ENCODE measurements at regions not wholly inside any gene's neighbourhood (a gene's known extent, or its start where the extent isn't known, plus 50 kb on each side); places are given as distances from the start of the nearest gene placed in this dataset.
"Not testable (repeated sequence)": the region's sequence is repeated elsewhere in the genome, so short reads cannot be mapped to it uniquely, and the experiment has no call there.

DNA sequence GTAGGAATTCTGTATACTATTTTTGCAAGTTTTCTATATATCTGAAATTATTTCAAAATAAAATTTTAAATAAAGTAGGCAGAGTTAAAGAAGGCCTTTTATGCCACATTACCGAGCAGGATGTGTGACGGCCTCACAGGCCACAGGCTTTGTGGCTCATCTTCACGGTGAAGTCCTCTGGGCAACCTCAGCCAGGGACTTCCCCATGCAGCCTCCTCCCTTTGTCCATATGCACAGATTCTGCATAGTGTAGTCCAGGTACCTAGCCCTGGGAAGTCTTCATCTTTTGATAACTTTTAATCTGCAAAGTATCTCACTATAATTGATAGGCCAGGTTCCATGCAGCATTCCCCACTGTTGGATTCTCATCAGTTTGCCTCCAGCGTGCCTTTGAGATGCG, 62.8 kb downstream of the ARHGAP11B start:
- DNase-seq: not testable (repeated sequence)

DNA sequence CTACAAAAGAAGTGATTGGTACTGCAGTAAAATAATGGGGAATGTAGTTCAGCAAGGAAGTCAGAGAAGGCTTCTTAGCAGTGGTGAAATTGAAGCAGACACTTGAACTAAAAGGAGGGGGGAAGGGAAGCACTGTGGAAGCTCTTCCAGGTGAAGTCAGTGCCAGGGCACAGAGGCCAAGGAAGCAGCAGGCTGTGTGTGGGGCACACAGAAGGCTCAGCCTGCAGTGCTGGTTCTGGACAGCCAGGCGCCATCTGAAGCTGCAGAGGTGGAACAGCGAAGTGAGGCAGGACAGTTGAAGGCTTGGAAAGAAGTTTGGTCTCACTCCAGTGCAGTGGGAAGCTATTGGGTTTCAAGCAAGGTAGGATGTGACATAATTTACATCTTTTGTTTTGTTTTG, 64.2 kb downstream of the ARHGAP11B start:
- DNase-seq: not testable (repeated sequence)

DNA sequence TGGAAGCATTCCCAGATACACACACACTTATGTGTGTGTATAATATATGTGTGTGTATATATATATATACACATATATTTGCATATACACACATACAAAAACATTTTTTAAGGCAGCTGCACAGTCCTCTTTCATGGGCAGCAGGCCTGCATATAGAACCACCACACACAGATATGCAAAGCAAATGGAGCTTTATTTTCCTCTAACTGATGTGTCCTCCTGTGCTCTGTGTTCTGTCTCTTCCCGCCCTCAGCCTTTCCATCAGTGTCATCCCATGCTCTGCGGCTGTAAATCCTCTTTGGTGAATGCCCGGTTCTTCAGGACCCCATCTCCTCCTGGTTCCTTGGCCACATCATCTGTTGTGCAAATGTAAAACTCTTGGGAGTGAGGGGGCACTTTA, 69.9 kb downstream of the ARHGAP11B start:
- not testable (repeated sequence) for DNase-seq

DNA sequence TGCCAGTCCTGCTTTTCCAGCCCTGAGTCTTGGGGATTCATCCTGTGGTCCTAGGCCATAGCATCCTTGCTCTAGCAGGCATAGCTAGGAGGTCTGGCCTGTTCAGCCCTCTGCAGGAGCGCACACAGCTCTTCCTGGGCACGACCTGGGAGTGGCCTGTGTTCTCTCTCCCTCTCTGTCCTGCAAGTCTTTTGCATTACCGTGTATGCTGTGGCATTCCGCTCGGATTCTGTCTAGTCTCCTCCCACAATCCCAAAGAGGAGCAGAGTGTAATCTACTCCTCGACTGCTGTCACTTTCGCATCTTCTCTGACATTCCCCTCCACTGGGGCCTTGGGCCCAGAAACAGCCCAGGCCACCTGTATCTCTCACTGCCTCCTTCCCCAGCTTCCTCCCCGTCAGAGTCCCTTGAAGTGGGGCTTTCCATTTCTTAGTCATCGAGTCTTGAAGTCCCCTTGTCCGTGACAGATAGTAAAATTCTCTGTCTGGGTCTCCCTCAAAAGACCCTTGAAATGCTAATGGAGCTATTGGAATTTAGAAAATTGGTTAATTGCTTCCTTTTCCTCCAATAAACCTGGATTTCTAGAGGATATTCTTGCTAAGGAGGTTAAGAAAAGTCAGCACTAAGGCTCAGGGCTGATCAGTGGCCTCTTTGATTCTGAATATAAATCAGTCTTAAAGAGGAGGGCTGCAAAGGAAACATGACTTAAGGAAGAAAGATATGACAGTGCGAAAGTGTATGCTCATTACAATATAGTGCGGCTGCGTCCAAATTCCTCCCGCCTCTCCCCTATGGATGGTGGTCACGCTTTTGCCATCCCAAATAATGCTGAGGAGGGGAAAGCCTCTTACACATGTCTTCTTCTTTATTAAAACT, 70.7 kb downstream of the ARHGAP11B start:
- DNase-seq: not testable (repeated sequence)

DNA sequence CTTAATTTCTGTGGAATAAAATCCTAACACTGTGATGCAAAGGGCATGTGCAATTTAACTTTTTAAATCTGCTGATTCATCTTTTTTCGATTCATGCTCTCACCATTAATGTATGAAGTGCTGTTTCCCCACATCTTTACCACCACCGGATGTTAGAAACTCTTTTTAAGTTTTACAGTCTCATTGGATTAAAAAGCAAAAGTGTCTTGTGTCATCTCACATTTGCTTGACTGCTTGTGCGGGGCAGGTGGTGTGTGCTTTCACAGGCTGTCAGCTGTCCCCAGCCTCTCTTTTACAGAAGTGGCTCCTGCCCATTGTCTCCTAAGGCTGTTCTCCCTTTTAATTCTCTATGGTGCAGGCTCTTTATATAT, 71.4 kb downstream of the ARHGAP11B start:
- DNase-seq: not testable (repeated sequence)

GRCh38 chr15:30700006-30700597, 74.2 kb downstream of the ARHGAP11B start:
- not testable (repeated sequence) for DNase-seq

DNA sequence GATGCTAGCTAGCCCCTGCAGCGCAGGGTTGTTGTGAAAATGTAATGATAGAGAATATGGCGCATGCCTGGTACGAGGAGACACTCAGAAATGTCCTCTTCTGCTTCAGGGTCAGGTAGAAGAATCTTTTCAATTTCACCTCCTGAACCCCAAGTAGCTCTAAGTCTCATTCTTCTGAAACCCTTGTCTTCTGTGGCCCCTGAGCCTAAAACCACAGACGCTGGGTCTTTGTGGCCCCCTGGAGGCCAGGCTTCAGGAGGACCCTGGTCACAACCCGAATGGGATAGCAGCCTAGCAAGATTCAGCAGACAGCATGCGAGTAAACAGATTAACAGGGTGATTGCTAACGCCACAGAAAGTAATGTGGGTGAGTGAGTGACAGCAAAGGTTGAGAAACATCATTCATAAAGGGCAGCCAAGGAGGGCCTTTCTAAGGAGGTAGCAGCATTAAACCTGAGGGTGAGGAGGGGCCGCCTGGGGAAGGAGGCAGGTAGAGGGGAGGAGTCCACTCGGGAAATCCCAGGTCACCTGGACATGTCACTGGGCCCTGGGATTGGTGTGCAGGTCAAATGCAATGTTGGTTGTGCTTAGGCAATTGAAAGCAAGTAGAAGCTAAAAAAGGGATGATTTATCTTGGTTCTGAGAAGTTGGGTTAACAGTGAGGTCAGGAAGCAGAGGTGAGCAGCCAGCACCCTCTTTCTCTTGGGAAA, 82.2 kb downstream of the ARHGAP11B start:
- not testable (repeated sequence) for DNase-seq

DNA sequence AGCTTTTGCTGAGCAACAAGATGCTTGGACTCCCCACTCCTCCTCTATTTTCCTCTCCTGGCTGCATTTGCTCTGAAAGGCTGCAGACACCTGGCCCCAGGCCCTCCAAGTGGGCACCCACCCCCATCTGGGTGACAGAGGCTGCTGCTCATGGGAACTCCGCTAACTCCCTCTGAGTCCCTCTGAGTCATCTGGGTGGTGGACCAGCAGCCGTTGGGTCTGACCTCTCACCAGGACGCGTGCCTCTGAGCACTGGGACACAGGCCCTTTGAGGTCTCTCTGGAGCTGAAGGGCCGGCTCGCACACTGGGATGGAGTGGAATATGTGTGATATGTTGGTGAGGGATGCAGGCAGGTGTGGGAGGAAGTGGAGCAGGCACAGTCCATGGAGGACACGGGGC, 82.9 kb downstream of the ARHGAP11B start:
- DNase-seq: not testable (repeated sequence)

GRCh38 chr15:30718038-30718643, 92.2 kb downstream of the ARHGAP11B start:
- DNase-seq: not testable (repeated sequence)

DNA sequence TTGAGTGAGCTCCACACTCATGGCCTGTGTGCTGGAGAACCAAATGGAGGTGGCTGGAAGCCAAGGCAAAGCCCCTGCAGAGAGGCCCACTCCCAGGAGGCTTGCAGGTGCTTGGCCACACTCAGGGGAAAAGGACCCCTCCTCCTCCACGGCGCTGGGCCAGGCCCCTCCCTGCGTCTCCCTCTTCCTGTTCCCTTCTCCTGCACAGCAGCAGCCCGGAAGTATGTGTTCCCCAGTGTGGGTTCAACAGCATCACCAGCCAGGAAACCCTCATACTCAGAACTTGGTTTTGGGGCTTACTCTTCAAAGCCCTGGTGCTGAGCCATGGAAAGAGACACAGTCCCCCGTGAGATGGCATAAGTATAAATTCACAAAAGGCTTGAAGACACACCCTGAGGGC, 93.4 kb downstream of the ARHGAP11B start:
- DNase-seq: not testable (repeated sequence)

DNA sequence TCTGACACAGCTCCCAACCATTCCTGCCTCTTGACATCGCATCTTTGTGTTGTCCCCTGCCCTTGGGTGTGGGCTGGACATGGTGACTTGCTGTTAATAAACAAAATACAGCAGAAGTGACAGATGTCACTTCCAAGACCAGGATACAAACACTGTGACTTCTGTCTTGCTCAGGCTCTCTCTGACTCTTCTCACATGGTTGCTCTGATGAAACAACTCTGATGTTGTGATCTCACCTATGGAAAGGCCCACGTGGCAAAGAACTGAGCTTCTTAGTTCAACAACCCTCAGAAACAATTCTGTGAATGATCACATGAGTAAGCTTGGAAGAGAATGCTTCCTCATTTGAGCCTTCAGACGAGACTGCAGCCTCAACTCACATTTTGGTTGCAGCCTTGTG, 94.9 kb downstream of the ARHGAP11B start:
- DNase-seq: not testable (repeated sequence)

GRCh38 chr15:30721529-30721928, 95.6 kb downstream of the ARHGAP11B start:
- peak in 2 of 3 donors; percentile 1 to 11 for DNase-seq

- DNase-seq: not testable (repeated sequence)
Measured at GRCh38 chr15:30723540-30724175, 97.7 kb downstream of the ARHGAP11B start.

- not testable (repeated sequence) for DNase-seq
Measured at GRCh38 chr15:30729880-30730590, 104.1 kb downstream of the ARHGAP11B start.

GRCh38 chr15:30730633-30731032, 104.7 kb downstream of the ARHGAP11B start:
- not testable (repeated sequence) for DNase-seq

DNA sequence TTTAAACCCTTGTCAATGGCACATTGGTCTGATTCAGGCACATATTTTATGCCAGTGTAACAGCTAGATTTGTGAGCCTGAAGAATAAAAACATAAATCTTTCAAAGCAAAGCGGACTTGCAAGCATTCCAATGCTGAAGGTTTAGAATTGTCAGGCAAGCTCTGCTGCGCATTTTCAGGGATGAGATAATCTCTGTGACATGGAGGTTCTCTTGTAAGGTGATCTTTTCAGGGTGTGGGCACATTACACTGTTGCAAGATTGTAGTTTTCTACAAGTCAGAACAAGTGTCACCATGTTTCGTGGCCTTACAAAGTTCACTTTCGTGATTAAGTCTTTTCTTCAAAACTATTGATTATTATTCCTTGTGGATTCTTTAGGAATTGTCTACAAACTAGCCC, 106.2 kb downstream of the ARHGAP11B start:
- DNase-seq: not testable (repeated sequence)

DNA sequence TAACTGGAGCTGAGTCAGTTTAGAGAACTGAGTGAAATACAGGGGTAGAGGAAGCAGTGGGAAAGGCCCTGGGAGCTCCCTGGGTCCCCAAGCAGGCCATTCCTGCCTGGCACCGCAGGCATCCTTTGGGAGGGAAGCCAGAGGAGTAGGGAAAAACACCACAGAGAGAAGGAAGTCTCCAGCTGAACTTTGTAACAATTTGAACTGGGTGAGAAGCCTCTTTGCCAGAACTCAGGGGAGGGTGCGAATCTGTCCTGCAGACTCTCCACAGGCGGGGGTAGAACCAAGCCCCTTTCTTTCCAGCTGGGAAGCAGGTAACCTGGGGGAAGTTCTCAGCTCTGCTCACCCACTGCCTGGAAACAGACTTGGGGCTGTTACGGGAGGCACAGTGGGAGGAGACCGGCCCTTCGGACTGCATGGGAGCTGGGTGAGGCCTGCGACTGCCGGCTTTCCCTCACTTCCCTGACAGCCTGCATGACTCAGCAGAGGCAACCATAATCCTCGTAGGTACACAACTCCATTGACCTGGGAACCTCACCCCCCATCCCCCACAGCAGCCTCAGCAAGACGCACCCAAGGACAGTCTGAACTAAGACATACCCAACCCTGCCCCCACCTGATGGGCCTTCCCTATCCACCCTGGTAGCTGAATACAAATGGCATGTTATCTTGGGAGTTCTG, 110.1 kb downstream of the ARHGAP11B start:
- DNase-seq: not testable (repeated sequence)

DNA sequence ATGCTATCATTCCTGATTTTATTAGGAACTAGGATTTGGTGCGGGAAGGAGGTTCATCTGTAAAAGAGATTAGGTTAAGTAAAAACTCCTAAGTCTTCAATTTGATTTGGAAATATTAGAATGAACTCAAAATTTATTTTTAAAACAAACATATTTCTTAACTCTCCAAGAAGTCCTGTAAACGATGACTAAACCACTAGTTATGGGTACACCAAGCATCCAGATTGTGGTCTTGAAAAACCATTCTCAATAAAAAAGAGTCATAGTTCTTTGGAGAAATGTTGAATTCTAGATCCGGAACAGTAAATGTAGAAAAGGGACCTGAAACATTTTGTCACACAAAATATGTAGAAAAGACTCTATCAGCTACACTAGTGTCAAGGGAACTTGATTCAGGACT, 116.9 kb downstream of the ARHGAP11B start:
- DNase-seq: not testable (repeated sequence)

DNA sequence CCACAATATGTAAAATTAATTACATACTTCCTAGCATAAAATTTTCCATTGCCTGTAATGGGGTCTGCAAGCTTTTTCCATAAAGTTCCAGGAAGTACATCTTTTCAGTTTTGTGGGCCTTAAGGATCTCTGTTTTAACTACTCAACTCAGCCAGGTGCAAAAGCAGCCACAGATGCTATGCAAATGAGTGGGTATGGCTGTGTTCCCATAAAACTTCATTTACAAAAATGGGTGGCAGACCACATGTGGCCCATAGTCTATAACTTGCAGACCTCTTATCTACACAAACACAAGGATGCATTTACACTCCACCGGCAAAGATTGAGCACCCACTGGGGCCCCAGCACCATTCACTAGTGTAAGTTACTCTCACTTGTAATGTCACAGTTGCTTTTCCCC, 123.1 kb downstream of the ARHGAP11B start:
- not testable (repeated sequence) for DNase-seq

GRCh38 chr15:30755036-30755687, 129.2 kb downstream of the ARHGAP11B start:
- not testable (repeated sequence) for DNase-seq

All from muscle of back (tissue), 3 donors.